PFSK-1 (cell line): ENCODE measurements at regions not wholly inside any gene's neighbourhood (a gene's known extent, or its start where the extent isn't known, plus 50 kb on each side); places are given as distances from the start of the nearest gene placed in this dataset.

Source experiments
- POLR2AphosphoS5 ChIP-seq: IDR thresholded peaks from 2 replicates; pipeline ENCODE4 v1.6.1; 2012; ENCODE audit warnings: low read depth, mild to moderate bottlenecking, control low read depth, low read length, moderate library complexity
- REST ChIP-seq, 2 experiments: IDR thresholded peaks; 2 replicates each; pipeline versions ENCODE4 v1.6.1 to v1.8.0; 2011 to 2012; ENCODE audit warnings: low read depth in 2 of 2, low read length in 2 of 2, control low read depth in 1 of 2, inconsistent platforms in 1 of 2, mild to moderate bottlenecking in 1 of 2, moderate library complexity in 1 of 2; ENCODE audit not compliant: insufficient read depth in 1 of 2
- SIN3A ChIP-seq: IDR thresholded peaks from 2 replicates; pipeline ENCODE4 v1.6.1; 2012; ENCODE audit warnings: mild to moderate bottlenecking, low read length, moderate library complexity, borderline replicate concordance; ENCODE audit not compliant: insufficient read depth
- TAF1 ChIP-seq: IDR thresholded peaks from 2 replicates; pipeline ENCODE4 v1.6.1; 2012; ENCODE audit warnings: low read length, control low read depth, borderline replicate concordance; ENCODE audit not compliant: insufficient read depth

- TF ChIP-seq POLR2AphosphoS5: no peak
- TF ChIP-seq REST (IDR thresholded peaks at IDR 0.05; ENCODE audit: insufficient read depth in 1 of 2, low read depth in 2 of 2, low read length in 2 of 2): no peak
- TF ChIP-seq TAF1: no peak
- TF ChIP-seq SIN3A: no peak
These were observed 555.2 kb upstream of the GRAMD2B start for GRCh38 chr5:125868036-125868435.
